Activated naive CD8-positive, alpha-beta T cell treated with anti-CD3 and anti-CD28 coated beads, Interleukin-2, amount 10 ng/mL, durations not matched to agents 7 days and 5 days (primary cell): ENCODE measurements at regions not wholly inside any gene's neighbourhood (a gene's known extent, or its start where the extent isn't known, plus 50 kb on each side); places are given as distances from the start of the nearest gene placed in this dataset.
A peak's percentile ranks its signal among the peaks of the same experiment; 100 is the strongest.

Experiments used
- ATAC-seq: fragments of 150-1000 bp; cut with Tn5 transposase; one replicate; pipeline ENCODE4 v1.10.0; 2021; ENCODE audit warnings: low read depth, moderate library complexity
- POLR2A ChIA-PET: fragments of 350-600 bp; sonication (Branson Sonifier 250); formaldehyde crosslinking; loops from one replicate; lab custom pipeline; 2021; ENCODE audit warnings: antibody characterized with exemption; lab: Charles Lee
- DNase-seq: peaks from one replicate; pipeline ENCODE4 v3.0.0; 2021
- H3K27ac Mint-ChIP-seq: one replicate; pipeline ENCODE4 v1.8.0; 2022; ENCODE audit warnings: mild to moderate bottlenecking, mixed read lengths
- H3K27me3 Mint-ChIP-seq: one replicate; pipeline ENCODE4 v1.8.0; 2022; ENCODE audit warnings: mild to moderate bottlenecking, moderate library complexity, mixed read lengths
- H3K36me3 Mint-ChIP-seq: one replicate; pipeline ENCODE4 v1.8.0; 2021; ENCODE audit warnings: mild to moderate bottlenecking, mixed read lengths
- H3K4me1 Mint-ChIP-seq: one replicate; pipeline ENCODE4 v1.8.0; 2021; ENCODE audit warnings: mixed read lengths
- H3K4me3 Mint-ChIP-seq: one replicate; pipeline ENCODE4 v1.8.0; 2022; ENCODE audit warnings: mild to moderate bottlenecking, moderate library complexity, mixed read lengths
- H3K9me3 Mint-ChIP-seq: one replicate; pipeline ENCODE4 v1.8.0; 2021; ENCODE audit warnings: mixed read lengths

GRCh38 chr12:92002195-92002649 is 143.4 kb downstream of the BTG1 start:
- H3K4me1 Mint-ChIP-seq = peaks cover 12% of the 10 kb centered on the region
- ATAC-seq (no peak), DNase-seq (no peak)
- no peaks in the 10 kb centered on the region for H3K27me3 Mint-ChIP-seq
- no peak overlapping the region for H3K27ac Mint-ChIP-seq
- peak overlapping the region; percentile 43 for H3K4me3 Mint-ChIP-seq
- H3K9me3 Mint-ChIP-seq = peaks cover 14% of the 10 kb centered on the region
- peaks cover 28% of the 10 kb centered on the region for H3K36me3 Mint-ChIP-seq
- POLR2A ChIA-PET = no interaction called here

GRCh38 chr12:92000597-92000996 is 145.0 kb downstream of the BTG1 start:
- no peak for ATAC-seq
- no peak overlapping the region for H3K27ac Mint-ChIP-seq
- peaks cover 15% of the 10 kb centered on the region for H3K9me3 Mint-ChIP-seq
- peaks cover 12% of the 10 kb centered on the region for H3K4me1 Mint-ChIP-seq
- H3K36me3 Mint-ChIP-seq = peaks cover 31% of the 10 kb centered on the region
- POLR2A ChIA-PET = no interaction called here
- H3K4me3 Mint-ChIP-seq = no peak overlapping the region
- no peaks in the 10 kb centered on the region for H3K27me3 Mint-ChIP-seq
- DNase-seq = no peak

DNA sequence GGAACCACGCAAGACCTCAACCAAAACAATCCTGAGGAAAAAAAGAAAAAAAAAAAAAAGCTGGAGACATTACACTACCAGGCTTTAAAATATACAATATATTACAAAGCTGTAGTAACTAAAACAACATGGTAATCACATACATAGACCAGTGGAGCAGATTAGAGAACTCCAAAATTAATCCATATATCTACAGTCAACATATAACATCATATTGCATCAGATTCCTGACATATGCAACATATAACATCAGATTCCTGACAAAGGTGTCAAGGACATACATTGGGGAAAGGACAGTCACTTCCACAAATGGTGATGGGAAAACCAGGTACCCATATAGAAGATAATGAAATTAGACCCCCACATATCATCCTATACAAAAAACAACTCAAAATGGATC is 145.8 kb downstream of the BTG1 start:
- ATAC-seq = no peak
- Mint-ChIP-seq H3K4me1 (peaks cover 9% of the 10 kb centered on the region), H3K4me3 (no peak overlapping the region), H3K36me3 (peaks cover 31% of the 10 kb centered on the region), H3K27me3 (no peaks in the 10 kb centered on the region), H3K9me3 (peaks cover 15% of the 10 kb centered on the region), H3K27ac (no peak overlapping the region)
- DNase-seq = no peak
- POLR2A ChIA-PET = interaction anchor here (0.6 kb wide), 1 partner anchor 80 kb away, joined by 3 read pairs; no protein-coding TSS in a partner anchor

- peaks cover 9% of the 10 kb centered on the region for H3K4me1 Mint-ChIP-seq
- no peak overlapping the region for H3K27ac Mint-ChIP-seq
- H3K9me3 Mint-ChIP-seq = peaks cover 12% of the 10 kb centered on the region
- DNase-seq = no peak
- H3K4me3 Mint-ChIP-seq = no peak overlapping the region
- H3K36me3 Mint-ChIP-seq = peaks cover 28% of the 10 kb centered on the region
- no peaks in the 10 kb centered on the region for H3K27me3 Mint-ChIP-seq
- ATAC-seq = no peak
- POLR2A ChIA-PET = no interaction called here
Observed at GRCh38 chr12:91998316-91998715, 147.3 kb downstream of the BTG1 start.

DNA sequence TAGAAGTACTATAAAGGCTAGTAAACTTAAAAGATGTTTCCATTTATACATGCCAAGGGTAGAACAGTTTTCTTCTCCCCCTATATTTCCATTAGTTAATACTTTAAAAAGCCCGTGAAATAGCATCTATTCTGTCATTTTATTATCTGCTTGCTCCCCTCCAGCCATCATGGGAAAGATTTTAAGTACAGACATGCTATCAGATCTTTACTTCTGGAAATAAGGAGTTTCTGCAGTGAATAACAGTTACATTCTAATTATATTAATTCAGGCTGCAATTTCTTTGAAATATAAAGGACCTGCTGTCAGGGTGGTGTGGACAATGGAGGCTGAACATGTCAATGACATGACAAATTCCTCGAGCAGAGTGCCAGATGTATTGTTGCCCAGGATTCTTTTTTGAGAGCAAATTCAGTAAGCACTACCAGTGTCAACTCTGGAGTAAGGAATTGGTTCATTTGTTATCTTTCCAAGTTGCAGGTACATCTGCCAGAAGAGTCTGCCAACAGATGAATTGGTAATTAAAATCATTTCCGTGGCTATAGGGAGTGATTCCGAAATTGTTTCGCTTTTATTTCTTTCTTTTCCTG is 151.3 kb downstream of the BTG1 start:
- POLR2A ChIA-PET = no interaction called here

GRCh38 chr12:91993287-91994017 is 152.2 kb downstream of the BTG1 start:
- no peak overlapping the region for H3K27ac Mint-ChIP-seq
- POLR2A ChIA-PET = no interaction called here
- H3K9me3 Mint-ChIP-seq = peaks cover 5% of the 10 kb centered on the region
- ATAC-seq (no peak), DNase-seq (no peak)
- H3K27me3 Mint-ChIP-seq = no peaks in the 10 kb centered on the region
- H3K4me3 Mint-ChIP-seq = no peak overlapping the region
- H3K4me1 Mint-ChIP-seq = no peaks in the 10 kb centered on the region
- peaks cover 11% of the 10 kb centered on the region for H3K36me3 Mint-ChIP-seq

More for the DNA sequence above, 151.3 kb downstream of the BTG1 start:
- Mint-ChIP-seq H3K27ac (no peak overlapping the region), H3K36me3 (peaks cover 14% of the 10 kb centered on the region), H3K9me3 (peaks cover 6% of the 10 kb centered on the region), H3K27me3 (no peaks in the 10 kb centered on the region), H3K4me3 (no peak overlapping the region), H3K4me1 (no peaks in the 10 kb centered on the region)
- ATAC-seq (no peak), DNase-seq (no peak)

DNA sequence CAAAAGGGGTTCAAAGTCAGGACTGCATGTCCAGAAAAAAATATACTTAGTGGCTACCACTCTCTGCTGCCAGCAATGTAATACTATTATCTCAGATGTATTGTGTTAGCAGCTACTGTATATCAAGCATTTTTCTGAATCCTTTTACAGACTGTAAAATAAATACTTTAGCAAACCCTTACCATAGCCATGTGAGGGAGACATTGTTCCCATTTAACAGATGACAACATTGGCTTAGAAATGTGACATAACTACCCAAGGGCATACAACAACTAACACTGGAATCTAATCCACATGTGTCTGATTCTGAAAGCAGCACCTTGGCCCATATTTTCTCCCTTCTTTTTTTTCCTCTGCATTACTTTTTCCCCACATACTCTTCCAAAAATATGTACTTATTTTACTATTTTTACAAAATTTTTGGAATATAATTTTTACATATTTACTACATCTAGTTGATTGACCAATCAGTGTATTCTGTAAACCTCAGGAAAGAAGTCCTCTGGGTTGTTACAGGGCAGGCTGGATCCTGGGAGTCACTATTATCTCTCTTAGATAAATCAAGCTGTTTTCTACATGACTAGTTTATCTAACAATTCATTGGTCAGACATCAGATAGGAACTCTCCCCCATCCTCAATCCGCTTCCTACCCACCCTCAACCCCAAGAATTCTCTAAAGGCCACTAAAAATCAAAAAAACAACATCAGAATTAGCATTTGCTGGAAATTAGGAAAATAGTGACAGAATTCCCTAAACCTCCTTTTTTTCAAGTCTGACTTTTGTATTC is 154.1 kb downstream of the BTG1 start:
- POLR2A ChIA-PET = interaction anchor here (1.4 kb wide), 1 partner anchor 150 kb away, joined by 3 read pairs; no protein-coding TSS in a partner anchor
- H3K27me3 Mint-ChIP-seq = no peaks in the 10 kb centered on the region
- no peaks in the 10 kb centered on the region for H3K9me3 Mint-ChIP-seq
- peaks cover 1% of the 10 kb centered on the region for H3K36me3 Mint-ChIP-seq
- no peak overlapping the region for H3K4me3 Mint-ChIP-seq
- H3K27ac Mint-ChIP-seq = no peak overlapping the region
- ATAC-seq (peak; percentile 61), DNase-seq (no peak)
- peaks cover 3% of the 10 kb centered on the region for H3K4me1 Mint-ChIP-seq

DNA sequence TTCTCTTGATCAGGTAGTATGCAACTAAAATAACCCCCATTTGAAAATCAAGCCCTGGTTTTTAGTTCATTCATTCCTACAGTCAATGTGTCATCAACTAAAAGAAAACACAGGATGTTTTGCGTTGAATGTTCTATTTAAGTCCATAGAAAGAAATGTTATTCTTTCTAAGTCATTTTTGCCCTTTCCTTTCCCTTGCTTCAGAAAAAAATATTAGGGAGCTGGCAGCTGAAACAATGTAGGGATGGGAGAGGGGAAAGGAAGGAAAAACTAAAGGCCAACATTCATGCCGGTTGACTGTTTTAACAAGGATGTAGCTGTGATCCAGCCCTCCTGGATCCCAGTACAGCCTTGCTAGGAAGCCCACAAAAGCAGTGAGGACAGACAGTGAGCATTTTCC is 155.1 kb downstream of the BTG1 start:
- no peak overlapping the region for H3K27ac Mint-ChIP-seq
- peaks cover 7% of the 10 kb centered on the region for H3K4me1 Mint-ChIP-seq
- no peaks in the 10 kb centered on the region for H3K27me3 Mint-ChIP-seq
- no peak for ATAC-seq
- no peak overlapping the region for H3K4me3 Mint-ChIP-seq
- no peak for DNase-seq
- H3K36me3 Mint-ChIP-seq = no peaks in the 10 kb centered on the region
- POLR2A ChIA-PET = interaction anchor here (1.1 to 1.4 kb wide), 2 partner anchors 151 to 154 kb away, joined by 3 read pairs; no protein-coding TSS in a partner anchor
- H3K9me3 Mint-ChIP-seq = no peaks in the 10 kb centered on the region

GRCh38 chr12:91989143-91989542 is 156.5 kb downstream of the BTG1 start:
- ATAC-seq (no peak), DNase-seq (no peak)
- Mint-ChIP-seq H3K4me1 (peaks cover 14% of the 10 kb centered on the region), H3K27ac (no peak overlapping the region), H3K27me3 (no peaks in the 10 kb centered on the region), H3K4me3 (no peak overlapping the region), H3K36me3 (peaks cover 2% of the 10 kb centered on the region), H3K9me3 (no peaks in the 10 kb centered on the region)
- POLR2A ChIA-PET = interaction anchor here (1.1 kb wide), 1 partner anchor 157 kb away, joined by 3 read pairs; the partner anchor contains the start of gene BTG1

- H3K9me3 Mint-ChIP-seq = no peaks in the 10 kb centered on the region
- H3K27me3 Mint-ChIP-seq = no peaks in the 10 kb centered on the region
- POLR2A ChIA-PET = interaction anchor here (1.1 kb wide), 1 partner anchor 158 kb away, joined by 3 read pairs; the partner anchor contains the start of gene BTG1
- no peak for DNase-seq
- no peak for ATAC-seq
- peaks cover 2% of the 10 kb centered on the region for H3K36me3 Mint-ChIP-seq
- H3K4me1 Mint-ChIP-seq = peaks cover 14% of the 10 kb centered on the region
- H3K27ac Mint-ChIP-seq = no peak overlapping the region
- no peak overlapping the region for H3K4me3 Mint-ChIP-seq
Observed at GRCh38 chr12:91988086-91988923, 157.3 kb downstream of the BTG1 start.

- Mint-ChIP-seq H3K27me3 (no peaks in the 10 kb centered on the region), H3K4me1 (peaks cover 14% of the 10 kb centered on the region), H3K27ac (no peak overlapping the region), H3K36me3 (peaks cover 2% of the 10 kb centered on the region), H3K4me3 (no peak overlapping the region), H3K9me3 (no peaks in the 10 kb centered on the region)
- ATAC-seq (no peak), DNase-seq (no peak)
- POLR2A ChIA-PET = interaction anchor here (0.6 kb wide), 1 partner anchor 20 kb away, joined by 3 read pairs; no protein-coding TSS in a partner anchor
Observed at GRCh38 chr12:91986084-91986483, 159.6 kb downstream of the BTG1 start.

DNA sequence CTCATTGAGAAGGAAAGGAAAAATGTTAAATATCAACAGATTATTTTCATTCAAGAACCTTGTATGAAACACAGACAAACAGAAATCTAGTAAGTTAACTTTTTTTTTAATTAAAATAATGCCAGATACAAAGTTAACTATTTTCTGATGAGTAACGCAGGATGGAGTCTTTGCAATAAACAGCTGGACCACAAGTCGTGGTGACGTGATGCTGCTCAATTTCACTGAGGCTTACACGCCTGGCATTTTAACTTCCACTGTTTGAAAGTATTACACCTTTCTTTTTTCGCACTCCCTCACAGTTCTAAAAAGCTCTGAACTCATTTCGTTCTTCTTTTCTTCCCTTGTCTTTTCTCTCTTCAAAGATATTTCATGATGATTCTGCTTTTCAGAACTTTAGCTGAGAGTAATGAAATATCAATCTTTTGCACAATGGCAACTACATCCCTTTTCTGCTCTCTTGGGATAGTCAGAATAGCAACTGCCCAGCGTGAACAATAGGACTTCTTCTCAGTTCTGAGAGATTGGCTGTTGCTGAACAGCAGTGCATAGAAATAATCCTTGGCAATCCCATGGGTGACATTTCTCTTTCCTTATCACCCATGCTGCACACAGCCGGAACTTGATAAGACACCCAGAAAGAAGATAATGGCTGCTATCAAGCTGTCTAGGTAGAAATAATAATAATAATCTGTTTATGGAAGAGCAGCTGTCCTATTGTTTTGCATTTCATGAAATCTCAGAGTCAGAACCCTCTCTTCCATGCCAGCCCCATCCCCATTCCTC is 160.5 kb downstream of the BTG1 start:
- Mint-ChIP-seq H3K36me3 (peaks cover 2% of the 10 kb centered on the region), H3K27ac (no peak overlapping the region), H3K4me1 (peaks cover 14% of the 10 kb centered on the region), H3K9me3 (no peaks in the 10 kb centered on the region), H3K4me3 (no peak overlapping the region), H3K27me3 (no peaks in the 10 kb centered on the region)
- ATAC-seq (no peak), DNase-seq (no peak)
- POLR2A ChIA-PET = interaction anchor here (0.6 to 1.4 kb wide), 2 partner anchors 19 to 153 kb away, joined by 3 to 4 read pairs; no protein-coding TSS in a partner anchor
